ENCODE measurements at regions not wholly inside any gene's neighbourhood (a gene's known extent, or its start where the extent isn't known, plus 50 kb on each side); places are given as distances from the start of the nearest gene placed in this dataset.

- TF ChIP-seq POLR2A (IDR thresholded peaks at IDR 0.05) (no peak), CTCF (IDR thresholded peaks at IDR 0.05) (no peak)
These were observed 174.2 kb downstream of the TEX29 start for GRCh38 chr13:111494641-111495040.

All from testis (tissue), 2 donors.